Omental fat pad (tissue), 3 donors: ENCODE measurements at regions not wholly inside any gene's neighbourhood (a gene's known extent, or its start where the extent isn't known, plus 50 kb on each side); places are given as distances from the start of the nearest gene placed in this dataset.

Experiments used
- ATAC-seq: fragments of 150-250 bp; one replicate; pipeline ENCODE4 v1.9.1; 2016; ENCODE audit warnings: mild to moderate bottlenecking, moderate library complexity; ENCODE audit not compliant: low FRiP score
- DNase-seq: peaks from one replicate; pipeline ENCODE4 v3.0.0-alpha.2; 2019; ENCODE audit warnings: low spot score
- CTCF ChIP-seq, 3 donors: fragments of 450-650 bp; IDR thresholded peaks; one replicate each; pipeline ENCODE4 v1.5.1; 2016 to 2017; ENCODE audit warnings: antibody characterized with exemption in 3 of 3, mild to moderate bottlenecking in 3 of 3, moderate library complexity in 2 of 3

GRCh38 chr3:168617658-168618057 lies 521.9 kb upstream of the GOLIM4 start:
- DNase-seq, result no peak
- ATAC-seq, result no peak
- no peak for TF ChIP-seq CTCF (IDR thresholded peaks at IDR 0.05)

DNA sequence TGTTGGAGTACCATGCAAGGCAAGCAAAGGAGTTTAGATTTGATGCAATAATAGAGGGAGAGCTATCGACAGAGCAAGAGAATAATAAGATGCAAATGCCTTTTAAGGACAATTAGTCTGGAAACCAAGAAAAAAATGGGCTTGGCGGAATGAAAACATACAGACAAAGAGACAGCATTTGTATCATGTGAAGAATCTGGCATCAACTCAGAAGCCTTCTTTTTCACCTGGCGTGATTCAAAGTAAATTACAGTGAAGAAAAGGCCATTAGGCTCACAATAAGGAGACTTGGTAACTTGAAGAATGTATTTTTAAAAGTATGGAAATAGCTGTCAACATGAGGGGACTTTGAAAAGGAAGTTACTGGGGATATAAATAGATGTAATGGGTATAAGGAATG lies 521.2 kb upstream of the GOLIM4 start:
- DNase-seq, result no peak
- TF ChIP-seq CTCF (IDR thresholded peaks at IDR 0.05), result no peak
- no peak for ATAC-seq

DNA sequence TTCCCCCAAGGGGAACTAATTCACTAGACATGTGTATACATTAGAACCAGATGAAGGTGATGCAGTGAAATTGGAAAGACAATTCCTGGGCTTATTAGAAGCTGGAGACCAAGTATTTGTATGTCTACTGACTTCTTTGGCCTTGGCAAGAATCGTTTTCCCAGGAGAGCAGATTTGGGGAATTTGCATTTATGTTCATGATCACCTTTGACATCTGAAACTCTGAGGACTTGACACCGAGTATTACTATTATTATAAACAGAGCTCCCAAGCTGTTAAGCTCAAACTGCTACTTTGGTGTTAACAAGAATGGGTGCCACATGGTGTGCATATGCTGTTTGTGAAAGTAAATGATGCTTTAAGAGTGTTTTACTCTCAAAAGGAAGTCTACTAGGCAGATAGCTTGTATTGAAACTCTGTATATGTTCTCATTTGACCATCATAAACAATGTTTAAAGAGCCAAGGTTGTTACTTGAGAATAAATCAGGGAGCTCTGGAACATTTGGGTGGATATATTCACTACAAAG lies 519.8 kb upstream of the GOLIM4 start:
- ATAC-seq (no peak), DNase-seq (no peak)
- no peak for TF ChIP-seq CTCF (IDR thresholded peaks at IDR 0.05)

- ATAC-seq (no peak), DNase-seq (no peak)
- no peak for TF ChIP-seq CTCF (IDR thresholded peaks at IDR 0.05)
These were observed 517.4 kb upstream of the GOLIM4 start for GRCh38 chr3:168613151-168613550.

DNA sequence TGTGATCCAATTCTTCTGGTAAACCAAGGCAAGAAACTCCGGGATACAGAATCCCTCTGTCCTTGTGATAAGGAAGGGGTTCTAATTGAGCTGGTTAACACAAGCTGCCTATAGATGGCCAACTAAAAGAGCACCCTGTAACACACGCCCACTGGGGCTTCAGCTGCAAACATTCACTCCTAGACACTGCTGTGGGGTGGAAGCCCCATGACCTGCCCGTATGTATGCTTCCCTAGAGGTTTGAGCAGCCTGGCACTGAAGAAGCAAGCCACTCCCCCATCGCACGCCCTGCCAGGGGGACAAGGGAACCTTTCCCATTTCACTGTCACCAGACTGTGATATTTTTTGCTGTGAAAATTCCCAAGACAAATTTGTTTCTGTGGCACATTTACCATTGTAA lies 516.9 kb upstream of the GOLIM4 start:
- no peak for TF ChIP-seq CTCF (IDR thresholded peaks at IDR 0.05)
- DNase-seq (no peak), ATAC-seq (no peak)

DNA sequence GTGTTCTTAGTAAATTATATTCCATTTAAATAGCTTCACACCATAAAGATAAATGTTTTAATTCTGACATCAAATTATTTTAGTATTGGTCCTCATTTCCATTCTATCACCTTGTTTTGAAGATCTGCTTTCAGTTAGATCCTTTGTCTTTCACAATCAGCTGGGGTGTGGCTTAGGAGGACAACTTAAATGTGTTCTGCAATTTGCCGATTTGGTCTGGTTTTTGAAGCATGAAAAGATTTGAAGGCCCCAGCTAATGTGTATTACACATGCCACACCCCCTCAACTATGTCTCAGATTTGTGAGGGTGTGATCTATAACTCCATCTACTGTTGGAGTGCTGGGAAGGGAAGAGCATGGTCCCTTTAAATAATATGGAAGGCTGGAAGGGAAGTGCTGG lies 516.1 kb upstream of the GOLIM4 start:
- DNase-seq (no peak), ATAC-seq (no peak)
- no peak for TF ChIP-seq CTCF (IDR thresholded peaks at IDR 0.05)

DNA sequence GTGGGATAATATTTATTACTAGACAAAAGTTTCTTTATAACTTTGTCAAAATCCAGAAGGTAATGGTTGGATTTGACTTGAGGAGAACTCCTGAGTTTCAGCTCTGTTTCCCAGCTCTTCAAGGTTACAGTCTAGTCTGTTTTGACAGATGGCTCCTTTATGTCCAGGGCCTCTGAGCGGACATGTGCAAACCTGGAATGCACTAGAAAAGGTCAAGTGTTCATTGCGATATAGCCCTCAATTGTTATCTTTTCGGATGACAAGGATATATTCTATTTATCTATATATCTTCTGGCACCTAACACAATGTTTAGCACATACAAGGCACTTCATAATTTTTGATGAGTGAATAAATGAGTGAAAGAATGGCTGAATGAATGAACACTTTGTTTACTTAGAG lies 513.2 kb upstream of the GOLIM4 start:
- ATAC-seq (no peak), DNase-seq (no peak)
- TF ChIP-seq CTCF (IDR thresholded peaks at IDR 0.05), result no peak
